Thoracic aorta (tissue), 2 donors: ENCODE measurements at regions not wholly inside any gene's neighbourhood (a gene's known extent, or its start where the extent isn't known, plus 50 kb on each side); places are given as distances from the start of the nearest gene placed in this dataset.

ENCODE experiments used
- ATAC-seq: fragments of 150-250 bp; one replicate; pipeline ENCODE4 v1.8.0; 2017; ENCODE audit warnings: low read depth; ENCODE audit not compliant: insufficient number of reproducible peaks, low FRiP score
- DNase-seq: peaks from one replicate; pipeline ENCODE4 v3.0.0-alpha.2; 2020; ENCODE audit warnings: low spot score
- H3K27ac ChIP-seq, 2 donors: fragments of 200-600 bp; sonication (generic); 1 replicate in 1 of 2; 2 replicates in 1 of 2; pipeline ENCODE4 v1.5.1; 2016; ENCODE audit warnings: mild to moderate bottlenecking in 2 of 2, moderate library complexity in 2 of 2
- H3K27me3 ChIP-seq: fragments of 200-600 bp; sonication (generic); replicated peaks from 2 replicates; pipeline ENCODE4 v1.6.0; 2016; ENCODE audit warnings: mild to moderate bottlenecking; ENCODE audit not compliant: insufficient read depth
- H3K36me3 ChIP-seq: fragments of 200-600 bp; sonication (generic); one replicate; pipeline ENCODE4 v1.5.1; 2016
- H3K4me1 ChIP-seq, 2 donors: fragments of 200-600 bp; sonication (generic); 1 replicate in 1 of 2; 2 replicates in 1 of 2; pipeline versions ENCODE4 v1.5.1 to v1.6.0; 2016; ENCODE audit warnings: low read depth in 2 of 2, mild to moderate bottlenecking in 1 of 2; ENCODE audit not compliant: control insufficient read depth in 1 of 2
- H3K4me3 ChIP-seq: fragments of 200-600 bp; sonication (generic); 2 replicates; pipeline ENCODE4 v1.5.1; 2016; ENCODE audit warnings: mild to moderate bottlenecking
- H3K9me3 ChIP-seq: fragments of 200-600 bp; sonication (generic); 2 replicates; pipeline ENCODE4 v1.5.1; 2016
- CTCF ChIP-seq: fragments of 200-600 bp; sonication (generic); IDR thresholded peaks from one replicate; pipeline ENCODE4 v1.5.1; 2019; ENCODE audit warnings: antibody characterized with exemption

- ATAC-seq (no peak), DNase-seq (no peak)
- H3K27ac ChIP-seq = no peak overlapping the region
- H3K9me3 ChIP-seq = no peaks in the 10 kb centered on the region
- H3K4me1 ChIP-seq = no peaks in the 10 kb centered on the region
- H3K4me3 ChIP-seq = no peak overlapping the region
- no peak for TF ChIP-seq CTCF
- H3K27me3 ChIP-seq = no peaks in the 10 kb centered on the region
- no peaks in the 10 kb centered on the region for H3K36me3 ChIP-seq
These were observed 222.9 kb downstream of the MTERF1 start for GRCh38 chr7:91657483-91658071.

DNA sequence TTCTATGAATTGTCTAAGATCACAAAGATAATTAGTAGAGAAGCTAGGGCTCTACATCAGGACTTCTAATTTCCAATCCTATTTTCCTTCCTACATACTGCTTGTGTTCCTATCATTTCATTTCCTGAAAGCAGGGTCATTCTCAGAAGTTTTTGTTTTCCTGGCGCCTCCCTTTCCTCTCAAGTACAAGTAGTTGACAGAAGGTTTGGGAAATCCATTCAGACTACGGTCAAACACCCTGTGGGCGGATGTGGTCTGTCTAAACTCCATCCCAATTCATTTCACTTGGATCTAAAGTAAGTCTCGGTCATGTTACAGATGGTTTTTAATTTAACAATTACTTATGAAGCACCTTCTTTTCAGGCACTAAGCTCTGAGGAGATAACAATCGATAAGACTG lies 221.4 kb downstream of the MTERF1 start:
- Histone ChIP-seq H3K27me3 (no peaks in the 10 kb centered on the region), H3K36me3 (no peaks in the 10 kb centered on the region), H3K4me3 (no peak overlapping the region), H3K9me3 (no peaks in the 10 kb centered on the region), H3K4me1 (no peaks in the 10 kb centered on the region), H3K27ac (no peak overlapping the region)
- ATAC-seq = no peak
- no peak for DNase-seq
- TF ChIP-seq CTCF = no peak

DNA sequence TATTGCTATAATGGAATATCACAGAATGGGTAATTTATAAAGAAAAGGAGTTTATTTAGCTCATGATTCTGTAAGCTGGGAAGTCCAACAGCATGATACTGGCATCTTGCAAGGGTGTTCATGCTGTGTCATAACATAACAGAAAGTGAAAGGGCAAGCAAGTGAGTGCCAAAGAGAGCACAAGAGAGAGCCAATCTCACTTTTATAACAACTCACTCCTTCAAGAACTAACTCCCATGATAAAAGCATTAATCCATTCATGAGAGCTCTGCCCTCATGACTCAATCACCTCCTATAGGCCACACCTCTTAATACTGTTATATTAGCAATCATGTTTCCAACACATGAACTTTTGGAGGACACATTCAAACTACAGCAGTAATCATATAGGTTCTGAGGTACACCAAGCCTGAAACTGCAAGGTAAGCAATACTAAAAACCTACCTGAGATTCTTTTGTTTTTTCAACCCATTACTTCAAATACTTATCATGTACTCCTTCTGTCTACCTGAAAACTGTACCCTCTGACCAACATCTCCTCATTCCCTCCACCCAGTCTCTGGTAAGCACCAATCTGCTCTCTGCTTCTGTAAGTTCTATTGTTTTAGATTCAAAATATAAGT lies 219.7 kb downstream of the MTERF1 start:
- no peak for TF ChIP-seq CTCF
- Histone ChIP-seq H3K4me1 (no peaks in the 10 kb centered on the region), H3K9me3 (no peaks in the 10 kb centered on the region), H3K27me3 (no peaks in the 10 kb centered on the region), H3K27ac (no peak overlapping the region), H3K4me3 (no peak overlapping the region), H3K36me3 (no peaks in the 10 kb centered on the region)
- no peak for ATAC-seq
- no peak for DNase-seq

GRCh38 chr7:91661727-91662126 lies 218.8 kb downstream of the MTERF1 start:
- no peak overlapping the region for H3K4me3 ChIP-seq
- no peak for ATAC-seq

DNA sequence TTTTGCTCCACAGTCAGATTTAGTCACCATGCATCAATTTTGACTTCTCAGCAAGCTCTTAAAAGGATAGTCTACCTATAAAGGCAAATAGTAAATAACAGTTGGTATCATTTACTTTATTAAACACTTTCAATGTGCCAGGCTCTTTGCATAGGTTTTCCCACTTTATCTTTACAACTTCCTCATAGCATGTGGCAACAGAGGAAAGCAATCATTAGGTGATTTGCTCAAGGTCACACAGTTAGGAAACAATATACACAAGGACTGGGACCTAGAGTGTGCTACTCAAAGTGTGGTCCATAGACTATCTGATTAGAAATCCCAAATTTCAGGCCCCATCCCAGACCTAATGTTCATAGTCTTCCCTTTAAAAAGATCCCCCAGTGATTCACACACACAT lies 212.3 kb downstream of the MTERF1 start:
- Histone ChIP-seq H3K27ac (no peak overlapping the region), H3K4me3 (no peak overlapping the region), H3K27me3 (no peaks in the 10 kb centered on the region), H3K36me3 (no peaks in the 10 kb centered on the region), H3K9me3 (no peaks in the 10 kb centered on the region), H3K4me1 (no peaks in the 10 kb centered on the region)
- DNase-seq (no peak), ATAC-seq (no peak)
- TF ChIP-seq CTCF = no peak

More at GRCh38 chr7:91661727-91662126, 218.8 kb downstream of the MTERF1 start:
- no peak for TF ChIP-seq CTCF
- no peaks in the 10 kb centered on the region for H3K27me3 ChIP-seq
- H3K36me3 ChIP-seq = no peaks in the 10 kb centered on the region
- no peak overlapping the region for H3K27ac ChIP-seq
- H3K9me3 ChIP-seq = no peaks in the 10 kb centered on the region
- H3K4me1 ChIP-seq = no peaks in the 10 kb centered on the region
- DNase-seq = no peak
